ENCODE measurements at regions not wholly inside any gene's neighbourhood (a gene's known extent, or its start where the extent isn't known, plus 50 kb on each side); places are given as distances from the start of the nearest gene placed in this dataset.
"Not testable (repeated sequence)": the region's sequence is repeated elsewhere in the genome, so short reads cannot be mapped to it uniquely, and the experiment has no call there.

DNA sequence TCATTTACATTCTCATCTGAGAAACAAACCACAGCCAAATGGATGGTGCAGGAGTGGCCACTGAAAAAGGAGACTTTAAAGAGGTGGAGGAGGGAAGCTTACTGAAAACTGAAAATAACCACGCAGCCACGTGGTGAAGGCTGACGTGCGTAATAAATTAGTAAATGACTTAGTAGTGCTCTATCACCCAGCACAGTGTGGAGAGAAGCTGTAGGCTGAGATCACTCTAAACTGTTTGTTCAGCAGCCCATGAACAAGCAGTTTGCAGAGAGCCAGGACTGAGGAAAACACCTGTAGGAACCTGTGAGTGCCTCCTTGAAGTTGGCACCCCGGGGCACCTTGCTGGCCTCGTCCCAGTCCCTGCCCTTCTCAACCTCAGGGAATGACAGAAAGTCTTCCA is 193.0 kb downstream of the TXNL1 start:
- Histone ChIP-seq H3K4me3 (ENCODE audit: low read length in 2 of 2) (no peak overlapping the region), H3K9me3 (ENCODE audit: control insufficient read depth in 2 of 2, low read length in 2 of 2) (no peaks in the 10 kb centered on the region), H3K27ac (ENCODE audit: low read length) (no peak overlapping the region), H3K4me1 (ENCODE audit: control insufficient read depth, insufficient read depth, low read length) (no peaks in the 10 kb centered on the region), H3K36me3 (ENCODE audit: control insufficient read depth in 2 of 2, insufficient read depth in 2 of 2, low read length in 2 of 2) (no peaks in the 10 kb centered on the region), H3K9ac (ENCODE audit: low read length in 2 of 2) (no peak overlapping the region), H3K27me3 (ENCODE audit: control insufficient read depth in 1 of 2, insufficient read depth in 2 of 2, low read length in 2 of 2) (no peaks in the 10 kb centered on the region)

- Histone ChIP-seq H3K4me1 (ENCODE audit: control insufficient read depth, insufficient read depth, low read length) (no peaks in the 10 kb centered on the region), H3K4me3 (ENCODE audit: low read length in 2 of 2) (no peak overlapping the region), H3K9me3 (ENCODE audit: control insufficient read depth in 2 of 2, low read length in 2 of 2) (no peaks in the 10 kb centered on the region), H3K27me3 (ENCODE audit: control insufficient read depth in 1 of 2, insufficient read depth in 2 of 2, low read length in 2 of 2) (no peaks in the 10 kb centered on the region), H3K36me3 (ENCODE audit: control insufficient read depth in 2 of 2, insufficient read depth in 2 of 2, low read length in 2 of 2) (no peaks in the 10 kb centered on the region), H3K9ac (ENCODE audit: low read length in 2 of 2) (no peak overlapping the region), H3K27ac (ENCODE audit: low read length) (no peak overlapping the region)
Measured at GRCh38 chr18:56444201-56444600, 194.2 kb downstream of the TXNL1 start.

DNA sequence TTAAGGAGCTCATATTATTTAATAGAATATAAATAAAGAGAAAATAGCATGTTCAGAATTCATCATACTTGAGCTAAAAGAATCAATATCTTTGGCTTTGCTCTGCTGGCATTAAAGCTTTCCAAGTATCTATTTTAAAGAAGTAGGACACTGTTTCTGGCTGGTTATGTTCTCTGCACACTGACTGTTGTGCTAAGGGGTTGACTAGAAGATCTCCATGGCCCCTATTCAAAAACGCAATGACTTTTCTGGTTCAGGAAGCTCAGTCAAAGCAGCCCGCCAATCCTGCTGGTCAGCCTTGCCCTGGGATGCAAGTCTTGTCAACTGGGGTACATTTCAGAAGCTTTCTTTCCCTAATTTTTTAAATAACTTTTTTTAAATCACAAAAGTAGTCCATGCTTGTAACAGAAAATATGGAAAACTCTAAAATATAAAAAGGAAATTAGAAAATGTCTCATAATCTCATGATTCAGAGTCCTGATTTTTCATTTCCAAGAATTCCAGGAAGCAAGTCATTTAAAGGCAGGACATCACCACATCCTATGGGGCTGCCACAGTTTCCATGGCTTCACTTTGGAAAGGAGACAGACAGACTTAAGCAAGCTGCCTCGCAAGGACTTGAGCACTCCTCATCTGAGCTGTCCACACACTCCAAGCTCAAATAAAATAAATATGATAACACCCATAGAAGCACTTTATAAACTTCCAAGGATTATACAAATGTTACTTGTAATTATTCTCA is 195.1 kb downstream of the TXNL1 start:
- no peaks in the 10 kb centered on the region for H3K27me3 ChIP-seq (ENCODE audit: control insufficient read depth in 1 of 2, insufficient read depth in 2 of 2, low read length in 2 of 2)
- H3K27ac ChIP-seq (ENCODE audit: low read length): no peak overlapping the region
- no peak overlapping the region for H3K4me3 ChIP-seq (ENCODE audit: low read length in 2 of 2)

GRCh38 chr18:56438480-56438879 is 199.9 kb downstream of the TXNL1 start:
- H3K4me3 ChIP-seq (ENCODE audit: low read length in 2 of 2): not testable (repeated sequence)

More for the DNA sequence above, 195.1 kb downstream of the TXNL1 start:
- H3K9me3 ChIP-seq (ENCODE audit: control insufficient read depth in 2 of 2, low read length in 2 of 2): no peaks in the 10 kb centered on the region
- H3K4me1 ChIP-seq (ENCODE audit: control insufficient read depth, insufficient read depth, low read length): no peaks in the 10 kb centered on the region
- H3K36me3 ChIP-seq (ENCODE audit: control insufficient read depth in 2 of 2, insufficient read depth in 2 of 2, low read length in 2 of 2): no peaks in the 10 kb centered on the region
- no peak overlapping the region for H3K9ac ChIP-seq (ENCODE audit: low read length in 2 of 2)

DNA sequence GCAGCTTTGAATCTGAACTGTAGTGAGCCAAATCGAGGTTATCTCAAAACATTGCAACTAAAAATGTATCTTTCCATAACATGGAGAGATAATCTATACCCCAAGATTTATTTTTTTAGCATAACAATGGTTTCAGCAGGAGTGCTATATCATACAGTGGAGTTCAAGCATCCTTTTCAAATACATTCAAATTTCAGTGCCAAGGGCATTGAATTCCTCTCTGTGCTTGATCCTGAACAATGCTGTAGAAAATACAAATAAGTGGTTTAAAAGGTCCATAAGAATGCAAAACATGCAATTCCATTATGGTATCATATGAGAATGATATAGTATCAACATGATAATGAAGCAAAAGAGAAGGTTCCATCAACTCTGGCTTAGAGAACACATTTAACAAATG is 201.7 kb downstream of the TXNL1 start:
- no peaks in the 10 kb centered on the region for H3K36me3 ChIP-seq (ENCODE audit: control insufficient read depth in 2 of 2, insufficient read depth in 2 of 2, low read length in 2 of 2)
- no peak overlapping the region for H3K9ac ChIP-seq (ENCODE audit: low read length in 2 of 2)
- no peaks in the 10 kb centered on the region for H3K9me3 ChIP-seq (ENCODE audit: control insufficient read depth in 2 of 2, low read length in 2 of 2)
- no peak overlapping the region for H3K4me3 ChIP-seq (ENCODE audit: low read length in 2 of 2)
- H3K27ac ChIP-seq (ENCODE audit: low read length): no peak overlapping the region
- no peaks in the 10 kb centered on the region for H3K4me1 ChIP-seq (ENCODE audit: control insufficient read depth, insufficient read depth, low read length)
- no peaks in the 10 kb centered on the region for H3K27me3 ChIP-seq (ENCODE audit: control insufficient read depth in 1 of 2, insufficient read depth in 2 of 2, low read length in 2 of 2)

More at GRCh38 chr18:56438480-56438879, 199.9 kb downstream of the TXNL1 start:
- H3K36me3 ChIP-seq (ENCODE audit: control insufficient read depth in 2 of 2, insufficient read depth in 2 of 2, low read length in 2 of 2); H3K9me3 ChIP-seq (ENCODE audit: control insufficient read depth in 2 of 2, low read length in 2 of 2); H3K27me3 ChIP-seq (ENCODE audit: control insufficient read depth in 1 of 2, insufficient read depth in 2 of 2, low read length in 2 of 2); H3K4me1 ChIP-seq (ENCODE audit: control insufficient read depth, insufficient read depth, low read length); H3K27ac ChIP-seq (ENCODE audit: low read length); H3K9ac ChIP-seq (ENCODE audit: low read length in 2 of 2): not testable (repeated sequence)

- no peak overlapping the region for H3K9ac ChIP-seq (ENCODE audit: low read length in 2 of 2)
- no peaks in the 10 kb centered on the region for H3K27me3 ChIP-seq (ENCODE audit: control insufficient read depth in 1 of 2, insufficient read depth in 2 of 2, low read length in 2 of 2)
- H3K4me3 ChIP-seq (ENCODE audit: low read length in 2 of 2): no peak overlapping the region
- H3K36me3 ChIP-seq (ENCODE audit: control insufficient read depth in 2 of 2, insufficient read depth in 2 of 2, low read length in 2 of 2): no peaks in the 10 kb centered on the region
- H3K9me3 ChIP-seq (ENCODE audit: control insufficient read depth in 2 of 2, low read length in 2 of 2): no peaks in the 10 kb centered on the region
- no peak overlapping the region for H3K27ac ChIP-seq (ENCODE audit: low read length)
- no peaks in the 10 kb centered on the region for H3K4me1 ChIP-seq (ENCODE audit: control insufficient read depth, insufficient read depth, low read length)
Measured at GRCh38 chr18:56433919-56434318, 204.5 kb downstream of the TXNL1 start.

DNA sequence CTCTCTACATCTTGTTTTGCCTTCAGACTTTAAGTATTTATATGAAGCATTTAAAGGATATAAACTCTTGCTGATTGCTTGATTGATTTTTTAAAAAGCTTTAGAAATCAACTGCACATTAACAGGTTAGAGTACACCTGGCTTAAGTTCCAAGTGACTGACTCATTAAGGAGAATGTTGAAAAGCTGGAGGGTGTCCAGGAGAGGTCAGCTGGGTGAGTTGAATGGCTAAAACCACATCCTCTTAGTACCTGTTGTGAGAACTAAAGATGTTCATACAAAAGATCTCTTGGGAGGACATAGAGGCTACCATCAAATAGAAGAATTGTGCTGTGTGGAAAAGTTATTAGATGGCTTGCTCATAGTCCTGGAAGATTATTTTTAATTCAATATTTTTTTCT is 206.8 kb downstream of the TXNL1 start:
- Histone ChIP-seq H3K27me3 (ENCODE audit: control insufficient read depth in 1 of 2, insufficient read depth in 2 of 2, low read length in 2 of 2) (no peaks in the 10 kb centered on the region), H3K36me3 (ENCODE audit: control insufficient read depth in 2 of 2, insufficient read depth in 2 of 2, low read length in 2 of 2) (no peaks in the 10 kb centered on the region), H3K4me3 (ENCODE audit: low read length in 2 of 2) (no peak overlapping the region), H3K9ac (ENCODE audit: low read length in 2 of 2) (no peak overlapping the region), H3K9me3 (ENCODE audit: control insufficient read depth in 2 of 2, low read length in 2 of 2) (no peaks in the 10 kb centered on the region), H3K27ac (ENCODE audit: low read length) (no peak overlapping the region), H3K4me1 (ENCODE audit: control insufficient read depth, insufficient read depth, low read length) (no peaks in the 10 kb centered on the region)

GRCh38 chr18:56423626-56424025 is 214.8 kb downstream of the TXNL1 start:
- H3K36me3 ChIP-seq (ENCODE audit: control insufficient read depth in 2 of 2, insufficient read depth in 2 of 2, low read length in 2 of 2): no peaks in the 10 kb centered on the region
- H3K9ac ChIP-seq (ENCODE audit: low read length in 2 of 2): no peak overlapping the region
- no peak overlapping the region for H3K4me3 ChIP-seq (ENCODE audit: low read length in 2 of 2)
- no peaks in the 10 kb centered on the region for H3K4me1 ChIP-seq (ENCODE audit: control insufficient read depth, insufficient read depth, low read length)
- peaks cover 0 to 5% of the 10 kb centered on the region in 2 donors for H3K9me3 ChIP-seq (ENCODE audit: control insufficient read depth in 2 of 2, low read length in 2 of 2)
- H3K27ac ChIP-seq (ENCODE audit: low read length): no peak overlapping the region
- H3K27me3 ChIP-seq (ENCODE audit: control insufficient read depth in 1 of 2, insufficient read depth in 2 of 2, low read length in 2 of 2): no peaks in the 10 kb centered on the region

GRCh38 chr18:56421647-56422046 is 216.7 kb downstream of the TXNL1 start:
- H3K9me3 ChIP-seq (ENCODE audit: control insufficient read depth in 2 of 2, low read length in 2 of 2): peaks cover 0 to 5% of the 10 kb centered on the region in 2 donors
- no peak overlapping the region for H3K27ac ChIP-seq (ENCODE audit: low read length)
- no peaks in the 10 kb centered on the region for H3K27me3 ChIP-seq (ENCODE audit: control insufficient read depth in 1 of 2, insufficient read depth in 2 of 2, low read length in 2 of 2)
- no peak overlapping the region for H3K4me3 ChIP-seq (ENCODE audit: low read length in 2 of 2)
- no peak overlapping the region for H3K9ac ChIP-seq (ENCODE audit: low read length in 2 of 2)
- H3K36me3 ChIP-seq (ENCODE audit: control insufficient read depth in 2 of 2, insufficient read depth in 2 of 2, low read length in 2 of 2): no peaks in the 10 kb centered on the region
- H3K4me1 ChIP-seq (ENCODE audit: control insufficient read depth, insufficient read depth, low read length): no peaks in the 10 kb centered on the region

GRCh38 chr18:56420868-56421267 is 217.5 kb downstream of the TXNL1 start:
- H3K9ac ChIP-seq (ENCODE audit: low read length in 2 of 2); H3K36me3 ChIP-seq (ENCODE audit: control insufficient read depth in 2 of 2, insufficient read depth in 2 of 2, low read length in 2 of 2); H3K4me3 ChIP-seq (ENCODE audit: low read length in 2 of 2); H3K4me1 ChIP-seq (ENCODE audit: control insufficient read depth, insufficient read depth, low read length); H3K27me3 ChIP-seq (ENCODE audit: control insufficient read depth in 1 of 2, insufficient read depth in 2 of 2, low read length in 2 of 2); H3K27ac ChIP-seq (ENCODE audit: low read length); H3K9me3 ChIP-seq (ENCODE audit: control insufficient read depth in 2 of 2, low read length in 2 of 2): not testable (repeated sequence)

- H3K36me3 ChIP-seq (ENCODE audit: control insufficient read depth in 2 of 2, insufficient read depth in 2 of 2, low read length in 2 of 2): no peaks in the 10 kb centered on the region
- no peaks in the 10 kb centered on the region for H3K9me3 ChIP-seq (ENCODE audit: control insufficient read depth in 2 of 2, low read length in 2 of 2)
- H3K9ac ChIP-seq (ENCODE audit: low read length in 2 of 2): no peak overlapping the region
- H3K27me3 ChIP-seq (ENCODE audit: control insufficient read depth in 1 of 2, insufficient read depth in 2 of 2, low read length in 2 of 2): no peaks in the 10 kb centered on the region
- H3K27ac ChIP-seq (ENCODE audit: low read length): no peak overlapping the region
- H3K4me1 ChIP-seq (ENCODE audit: control insufficient read depth, insufficient read depth, low read length): no peaks in the 10 kb centered on the region
- no peak overlapping the region for H3K4me3 ChIP-seq (ENCODE audit: low read length in 2 of 2)
Measured at GRCh38 chr18:56414357-56414756, 224.0 kb downstream of the TXNL1 start.

Measured in stomach smooth muscle (tissue), 2 donors.